GM12878 (cell line): ENCODE measurements at regions not wholly inside any gene's neighbourhood (a gene's known extent, or its start where the extent isn't known, plus 50 kb on each side); places are given as distances from the start of the nearest gene placed in this dataset.

Source experiments
- ASH2L ChIP-seq: fragments of 300-600, 200-600 bp; sonication (generic); IDR thresholded peaks from 2 replicates; pipeline ENCODE4 v1.6.1; 2017; ENCODE audit warnings: low read depth, mild to moderate bottlenecking, borderline replicate concordance
- CHD2 ChIP-seq: IDR thresholded peaks from 2 replicates; pipeline ENCODE4 v1.6.1; 2011; ENCODE audit warnings: low read depth, low read length, improper control_type of control experiment, borderline replicate concordance
- DPF2 ChIP-seq: fragments of 450-650 bp; IDR thresholded peaks from 2 replicates; pipeline ENCODE4 v1.6.1; 2017; ENCODE audit warnings: mild to moderate bottlenecking
- EED ChIP-seq: sonication (generic); IDR thresholded peaks from 2 replicates; pipeline ENCODE4 v1.6.1; 2016; ENCODE audit warnings: antibody characterized with exemption, low read depth
- HCFC1 ChIP-seq: fragments of 150-350 bp; IDR thresholded peaks from 2 replicates; pipeline ENCODE4 v1.6.1; 2014; ENCODE audit warnings: low read length
- IKZF1 ChIP-seq: fragments of 450-650 bp; conservative IDR thresholded peaks from 2 replicates; pipeline ENCODE4 v1.6.1; 2017; ENCODE audit warnings: antibody characterized with exemption, mild to moderate bottlenecking
- IKZF2 ChIP-seq, 2 experiments: fragments of 450-650 bp; IDR thresholded peaks; 2 replicates each; pipeline ENCODE4 v1.6.1; 2017; ENCODE audit warnings: mild to moderate bottlenecking in 2 of 2, moderate library complexity in 2 of 2
- MEF2A ChIP-seq: IDR thresholded peaks from 2 replicates; pipeline ENCODE4 v1.6.1; 2011; ENCODE audit warnings: low read depth, mild to moderate bottlenecking, low read length, moderate library complexity; ENCODE audit not compliant: insufficient read depth
- NR2C2 ChIP-seq: IDR thresholded peaks from 2 replicates; pipeline ENCODE4 v1.6.1; 2011; ENCODE audit warnings: borderline replicate concordance, low read depth; ENCODE audit not compliant: control insufficient read depth, insufficient read length
- NRF1 ChIP-seq: conservative IDR thresholded peaks from 2 replicates; pipeline ENCODE4 v1.6.1; 2011; ENCODE audit warnings: mild to moderate bottlenecking, low read depth, low read length, improper control_type of control experiment
- PBX3 ChIP-seq: IDR thresholded peaks from 2 replicates; pipeline ENCODE4 v1.6.1; 2011; ENCODE audit warnings: mild to moderate bottlenecking, low read depth, low read length, moderate library complexity; ENCODE audit not compliant: insufficient replicate concordance
- RAD21 ChIP-seq: IDR thresholded peaks from 2 replicates; pipeline ENCODE4 v1.6.1; 2011; ENCODE audit warnings: mild to moderate bottlenecking, low read depth, low read length, moderate library complexity; ENCODE audit not compliant: insufficient read depth
- RAD51 ChIP-seq: fragments of 450-650 bp; IDR thresholded peaks from 2 replicates; pipeline ENCODE4 v1.6.1; 2016; ENCODE audit warnings: moderate library complexity, mild to moderate bottlenecking, inconsistent platforms
- SIX5 ChIP-seq: IDR thresholded peaks from 2 replicates; pipeline ENCODE4 v1.6.1; 2011; ENCODE audit warnings: mild to moderate bottlenecking, low read depth, low read length, moderate library complexity; ENCODE audit not compliant: severe bottlenecking
- SREBF2 ChIP-seq: IDR thresholded peaks from 2 replicates; pipeline ENCODE4 v1.6.1; 2012; ENCODE audit warnings: mild to moderate bottlenecking, low read length
- ZNF207 ChIP-seq: fragments of 450-650 bp; IDR thresholded peaks from 2 replicates; pipeline ENCODE4 v1.6.1; 2014; ENCODE audit warnings: antibody characterized with exemption, mild to moderate bottlenecking, borderline replicate concordance

DNA sequence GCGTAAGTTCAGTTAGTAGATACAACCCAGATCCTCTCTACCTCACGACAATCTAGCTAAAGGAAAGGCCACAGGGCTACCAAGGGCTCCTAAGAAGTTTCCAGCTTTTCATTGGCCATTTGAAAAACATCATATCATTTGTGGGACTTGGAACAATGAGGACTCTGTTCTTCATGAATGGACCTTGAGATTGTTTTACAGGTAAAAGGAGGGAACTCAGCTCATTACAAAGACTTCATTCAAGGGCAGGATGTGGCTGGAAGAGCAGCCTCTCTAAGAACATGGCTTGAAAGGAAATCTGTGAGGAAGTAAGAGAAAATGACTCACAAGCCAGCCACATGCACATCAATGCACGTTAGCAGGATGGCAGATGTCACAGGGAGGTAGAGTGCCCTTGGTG lies 105.9 kb upstream of the SLC7A11 start (continued):
- TF ChIP-seq MEF2A: no peak
- TF ChIP-seq EED: no peak
- TF ChIP-seq RAD21: no peak
- TF ChIP-seq ASH2L: no peak
- no peak for TF ChIP-seq RAD51
- TF ChIP-seq HCFC1: no peak
- no peak for TF ChIP-seq NRF1
- no peak for TF ChIP-seq PBX3
- no peak for TF ChIP-seq DPF2
- TF ChIP-seq SREBF2: no peak
- TF ChIP-seq SIX5: no peak
- TF ChIP-seq IKZF2 (IDR thresholded peaks at IDR 0.05): peak in 1 of 2 experiments; percentile 49; a peak in 2 of 4 replicates
- TF ChIP-seq ZNF207: no peak
- no peak for TF ChIP-seq CHD2
- no peak for TF ChIP-seq NR2C2
- peak; percentile 24; the same call in 1 of the 2 replicates for TF ChIP-seq IKZF1
